K562 (cell line): ENCODE measurements at regions not wholly inside any gene's neighbourhood (a gene's known extent, or its start where the extent isn't known, plus 50 kb on each side); places are given as distances from the start of the nearest gene placed in this dataset.

Experiments used
- ARID3A ChIP-seq: IDR thresholded peaks from 2 replicates; pipeline ENCODE4 v1.6.1; 2012; ENCODE audit warnings: low read depth, low read length, improper control_type of control experiment, borderline replicate concordance
- CBX3 ChIP-seq, 2 experiments: IDR thresholded peaks; 1 replicate in 1 of 2; 2 replicates in 1 of 2; pipeline ENCODE4 v1.6.1; 2012; ENCODE audit warnings: inconsistent platforms in 2 of 2, low read length in 2 of 2, borderline replicate concordance in 1 of 2, control low read depth in 1 of 2
- EP300 ChIP-seq: IDR thresholded peaks from 2 replicates; pipeline ENCODE4 v1.6.1; 2012; ENCODE audit warnings: low read length, improper control_type of control experiment
- ETS1 ChIP-seq: conservative IDR thresholded peaks from 2 replicates; pipeline ENCODE4 v1.6.1; 2011; ENCODE audit warnings: low read depth, mild to moderate bottlenecking, low read length; ENCODE audit not compliant: control insufficient read depth
- HMBOX1 ChIP-seq: sonication (generic); IDR thresholded peaks from 2 replicates; pipeline ENCODE4 v1.6.1; 2016
- ILF3 ChIP-seq: fragments of 450-650 bp; IDR thresholded peaks from 2 replicates; pipeline ENCODE4 v1.6.1; 2018; ENCODE audit warnings: antibody characterized with exemption, mild to moderate bottlenecking, moderate library complexity, borderline replicate concordance
- MXI1 ChIP-seq: IDR thresholded peaks from 2 replicates; pipeline ENCODE4 v1.6.1; 2011; ENCODE audit warnings: low read depth, mild to moderate bottlenecking, improper control_type of control experiment, low read length
- TBP ChIP-seq: optimal IDR thresholded peaks from 2 replicates; pipeline ENCODE3; 2011; ENCODE audit warnings: low read depth, low read length, improper control_type of control experiment
- ZBTB40 ChIP-seq, 2 experiments: fragments of 450-650 bp in 1 of 2; sonication (generic) in 1 of 2; formaldehyde crosslinking in 1 of 2; IDR thresholded peaks; 2 replicates each; pipeline versions ENCODE4 v1.7.1 to v1.9.0; 2016 to 2022; ENCODE audit warnings: inconsistent platforms in 1 of 2, mild to moderate bottlenecking in 1 of 2, missing genetic modification reagents in 1 of 2
- ZC3H4 ChIP-seq: sonication (generic); formaldehyde crosslinking; IDR thresholded peaks from 2 replicates; pipeline ENCODE4 v1.9.0; 2021; ENCODE audit warnings: missing genetic modification reagents, borderline replicate concordance
- ZEB2 ChIP-seq: fragments of 450-650 bp; IDR thresholded peaks from 2 replicates; pipeline ENCODE4 v1.6.1; 2016

GRCh38 chr6:27726619-27727023 is 185.6 kb downstream of the OR2B2 start (continued):
- TF ChIP-seq ARID3A (0 out of 2 replicates have a peak, but pooled peaks have one; percentile 24), TBP (peak; percentile 99), ETS1 (0 out of 2 replicates have a peak, but pooled peaks have one; percentile 50), HMBOX1 (peak; percentile 97), ZC3H4 (no peak), EP300 (peak; percentile 11; the same call in 1 of the 2 replicates), ZBTB40 (IDR thresholded peaks at IDR 0.05) (peak; percentile 38; the same call in 1 of the 2 replicates), ZBTB40 (CRISPR knock-in tag; IDR thresholded peaks at IDR 0.05) (no peak), ILF3 (0 out of 2 replicates have a peak, but pooled peaks have one; percentile 13), MXI1 (0 out of 2 replicates have a peak, but pooled peaks have one; percentile 41), CBX3 (IDR thresholded peaks at IDR 0.05; ENCODE audit: borderline replicate concordance in 1 of 2, low read length in 2 of 2) (peak in 1 of 2 experiments; percentile 70; a peak in 1 of 3 replicates), ZEB2 (peak; percentile 83)
